ENCODE measurements at regions not wholly inside any gene's neighbourhood (a gene's known extent, or its start where the extent isn't known, plus 50 kb on each side); places are given as distances from the start of the nearest gene placed in this dataset.

DNA sequence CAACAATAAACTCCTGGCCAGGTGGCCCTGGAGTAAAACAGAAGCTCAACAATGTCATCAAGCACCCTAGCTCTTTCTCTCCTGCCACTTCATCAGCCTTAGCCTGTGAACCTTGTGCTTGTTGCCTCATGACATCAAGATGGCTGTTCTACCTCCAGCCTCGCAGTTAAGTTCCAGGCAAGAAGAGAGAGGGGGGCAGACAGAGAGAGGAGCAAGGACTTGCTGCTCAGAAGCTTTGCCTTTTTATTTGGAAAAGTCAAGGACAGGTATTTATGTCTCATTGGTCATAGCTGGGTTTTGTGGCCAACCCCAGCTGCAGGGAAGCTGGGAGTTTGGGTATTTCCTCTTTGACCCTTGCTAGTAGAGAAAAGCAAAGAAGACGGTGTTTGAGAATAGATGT is 60.3 kb upstream of the GADD45A start:
- H3K4me1 ChIP-seq: no peaks in the 10 kb centered on the region
- no peak overlapping the region for H3K4me3 ChIP-seq (ENCODE audit: low read depth, low read length)
- TF ChIP-seq, protein P1, sequence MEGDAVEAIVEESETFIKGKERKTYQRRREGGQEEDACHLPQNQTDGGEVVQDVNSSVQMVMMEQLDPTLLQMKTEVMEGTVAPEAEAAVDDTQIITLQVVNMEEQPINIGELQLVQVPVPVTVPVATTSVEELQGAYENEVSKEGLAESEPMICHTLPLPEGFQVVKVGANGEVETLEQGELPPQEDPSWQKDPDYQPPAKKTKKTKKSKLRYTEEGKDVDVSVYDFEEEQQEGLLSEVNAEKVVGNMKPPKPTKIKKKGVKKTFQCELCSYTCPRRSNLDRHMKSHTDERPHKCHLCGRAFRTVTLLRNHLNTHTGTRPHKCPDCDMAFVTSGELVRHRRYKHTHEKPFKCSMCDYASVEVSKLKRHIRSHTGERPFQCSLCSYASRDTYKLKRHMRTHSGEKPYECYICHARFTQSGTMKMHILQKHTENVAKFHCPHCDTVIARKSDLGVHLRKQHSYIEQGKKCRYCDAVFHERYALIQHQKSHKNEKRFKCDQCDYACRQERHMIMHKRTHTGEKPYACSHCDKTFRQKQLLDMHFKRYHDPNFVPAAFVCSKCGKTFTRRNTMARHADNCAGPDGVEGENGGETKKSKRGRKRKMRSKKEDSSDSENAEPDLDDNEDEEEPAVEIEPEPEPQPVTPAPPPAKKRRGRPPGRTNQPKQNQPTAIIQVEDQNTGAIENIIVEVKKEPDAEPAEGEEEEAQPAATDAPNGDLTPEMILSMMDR (IDR thresholded peaks at IDR 0.05; ENCODE audit: low read depth, low read length): no peak
- no peaks in the 10 kb centered on the region for H3K9me3 ChIP-seq
- no peak for DNase-seq
- no peaks in the 10 kb centered on the region for H3K36me3 ChIP-seq
- H3K27me3 ChIP-seq: no peaks in the 10 kb centered on the region

DNA sequence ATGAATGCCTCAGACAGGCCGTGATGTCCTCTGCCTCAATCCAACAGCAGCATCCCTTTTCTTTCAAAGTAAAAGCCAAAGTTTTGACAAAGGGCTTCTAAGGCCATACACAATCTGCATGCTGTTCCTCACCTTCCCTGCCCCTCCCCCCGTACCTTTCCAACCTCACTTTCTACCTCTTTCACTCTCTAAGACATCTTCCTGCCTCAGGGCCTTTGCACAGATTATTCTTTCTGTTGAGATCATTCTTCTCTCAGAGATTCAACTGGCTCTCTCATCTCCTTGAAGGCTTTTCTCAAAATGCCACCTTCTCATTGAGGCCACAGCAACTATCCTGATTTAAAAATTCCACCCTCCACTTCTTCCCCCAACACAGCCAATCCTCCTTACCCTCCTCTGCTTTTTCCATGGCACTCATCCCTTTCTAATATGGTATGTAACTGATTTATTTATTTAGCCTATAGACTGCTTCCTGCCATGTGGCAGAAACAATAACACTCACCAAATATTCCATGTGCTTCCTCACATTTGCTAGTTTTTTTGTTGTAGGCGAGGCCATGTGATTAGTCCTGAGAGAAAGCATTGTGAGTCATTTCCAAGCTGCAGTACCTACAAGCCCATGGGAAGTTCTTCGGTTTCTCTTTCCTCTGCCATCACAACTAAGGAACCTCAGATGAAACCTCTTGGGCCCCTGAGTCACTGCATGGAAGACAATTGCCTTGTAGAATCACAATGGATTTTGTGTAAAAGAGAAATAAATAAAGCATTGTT is 58.7 kb upstream of the GADD45A start:
- H3K4me3 ChIP-seq (ENCODE audit: low read depth, low read length): no peak overlapping the region
- no peaks in the 10 kb centered on the region for H3K27me3 ChIP-seq
- no peaks in the 10 kb centered on the region for H3K36me3 ChIP-seq
- DNase-seq: no peak
- H3K4me1 ChIP-seq: no peaks in the 10 kb centered on the region
- H3K9me3 ChIP-seq: no peaks in the 10 kb centered on the region
- TF ChIP-seq, protein P1 (IDR thresholded peaks at IDR 0.05; ENCODE audit: low read depth, low read length): no peak

DNA sequence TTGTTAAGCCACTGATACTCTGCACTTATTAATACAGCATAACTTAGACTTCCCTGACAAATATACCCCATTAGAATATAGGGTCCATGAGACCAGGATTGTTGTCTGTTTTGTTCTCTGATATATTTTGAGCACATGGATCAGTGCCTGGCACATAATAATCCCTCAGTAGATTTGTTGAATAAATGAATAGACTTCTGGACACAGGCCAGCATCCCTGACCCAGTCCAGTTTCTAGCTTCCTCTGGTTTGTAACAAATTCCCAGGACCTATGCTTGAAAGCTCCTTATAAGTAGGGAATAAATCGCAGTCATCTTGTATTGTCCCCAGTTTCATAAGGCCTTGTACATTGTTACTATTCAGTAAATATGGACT is 58.2 kb upstream of the GADD45A start:
- TF ChIP-seq, protein P1 (IDR thresholded peaks at IDR 0.05; ENCODE audit: low read depth, low read length): no peak
- Histone ChIP-seq H3K4me1 (no peaks in the 10 kb centered on the region), H3K27me3 (no peaks in the 10 kb centered on the region), H3K36me3 (no peaks in the 10 kb centered on the region), H3K4me3 (ENCODE audit: low read depth, low read length) (no peak overlapping the region), H3K9me3 (no peaks in the 10 kb centered on the region)
- DNase-seq: no peak

DNA sequence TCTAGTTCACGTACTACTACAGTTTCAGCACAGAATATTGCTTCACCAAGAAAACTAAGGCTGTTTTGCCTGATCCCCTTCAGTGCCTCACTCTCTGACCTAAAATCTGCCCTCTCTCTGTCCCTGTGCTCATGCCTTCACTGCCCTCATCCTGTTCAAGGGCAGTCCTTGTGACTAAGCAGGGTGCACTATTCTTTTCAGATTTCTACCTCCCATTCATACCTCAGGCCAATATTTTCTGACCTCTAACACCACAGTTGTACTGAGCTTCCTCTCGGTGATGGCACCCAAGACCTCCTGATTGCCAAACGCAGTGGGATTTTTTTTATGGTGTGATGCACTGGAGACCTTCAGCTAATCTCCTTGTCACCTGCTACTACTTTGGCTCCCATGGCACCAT is 57.7 kb upstream of the GADD45A start:
- TF ChIP-seq, protein P1 (IDR thresholded peaks at IDR 0.05; ENCODE audit: low read depth, low read length): no peak
- Histone ChIP-seq H3K36me3 (no peaks in the 10 kb centered on the region), H3K9me3 (no peaks in the 10 kb centered on the region), H3K4me1 (no peaks in the 10 kb centered on the region), H3K4me3 (ENCODE audit: low read depth, low read length) (no peak overlapping the region), H3K27me3 (no peaks in the 10 kb centered on the region)
- no peak for DNase-seq

DNA sequence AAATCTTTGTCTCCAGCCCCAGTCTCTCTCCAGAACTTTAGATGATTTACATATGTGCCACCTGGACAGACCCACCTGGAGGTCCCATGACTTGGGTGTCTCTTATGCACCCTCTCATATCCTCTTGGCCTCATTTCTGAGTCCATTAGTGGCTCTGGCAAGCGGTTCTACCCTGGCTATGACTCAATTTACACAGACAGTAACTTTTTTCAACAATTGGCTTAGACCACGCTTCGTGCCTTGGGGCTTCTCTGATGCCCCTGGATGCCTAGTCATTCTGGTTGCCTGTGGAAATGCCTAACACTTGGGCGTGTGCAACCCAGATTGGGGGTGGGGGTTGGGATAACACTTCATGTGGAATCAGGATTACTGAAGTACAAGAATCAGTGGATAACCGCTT is 57.1 kb upstream of the GADD45A start:
- TF ChIP-seq, protein P1 (IDR thresholded peaks at IDR 0.05; ENCODE audit: low read depth, low read length): no peak
- Histone ChIP-seq H3K4me3 (ENCODE audit: low read depth, low read length) (no peak overlapping the region), H3K4me1 (no peaks in the 10 kb centered on the region), H3K27me3 (no peaks in the 10 kb centered on the region), H3K36me3 (no peaks in the 10 kb centered on the region), H3K9me3 (no peaks in the 10 kb centered on the region)
- DNase-seq: no peak

DNA sequence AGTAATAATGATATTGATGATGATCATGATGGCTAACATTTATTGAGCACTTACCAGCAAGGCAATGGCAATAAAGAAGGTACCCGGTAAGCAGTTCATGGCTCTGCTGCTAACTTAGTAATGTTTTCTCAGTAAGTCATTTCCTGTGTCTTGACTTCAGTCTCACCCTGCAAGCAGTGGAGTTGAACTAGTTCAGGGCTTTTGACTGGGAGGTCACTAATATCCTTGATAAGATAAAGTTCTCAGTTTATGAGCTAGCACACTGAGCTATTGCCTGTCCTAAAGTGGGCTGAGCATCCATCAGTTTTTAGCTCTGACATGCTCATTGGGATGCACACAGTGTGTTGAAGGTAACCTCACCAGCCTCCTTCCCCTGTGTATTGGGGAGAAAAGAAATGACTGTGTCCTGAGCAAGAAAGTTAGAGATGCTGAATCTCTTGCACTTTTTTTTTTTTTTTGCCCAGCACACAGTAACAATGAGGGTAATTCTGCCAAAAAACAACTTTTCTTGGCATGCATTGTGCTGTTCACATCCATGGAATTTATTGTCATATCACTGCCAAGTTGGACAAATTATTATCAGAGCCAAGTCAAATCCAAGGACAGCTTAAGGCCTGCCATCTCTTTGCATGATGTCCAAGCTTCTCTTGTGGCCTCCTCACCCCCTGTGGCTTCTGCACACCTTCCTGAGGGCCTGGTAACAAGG is 55.5 kb upstream of the GADD45A start:
- no peaks in the 10 kb centered on the region for H3K4me1 ChIP-seq
- no peak for DNase-seq
- TF ChIP-seq, protein P1 (IDR thresholded peaks at IDR 0.05; ENCODE audit: low read depth, low read length): no peak
- H3K27me3 ChIP-seq: no peaks in the 10 kb centered on the region
- H3K36me3 ChIP-seq: no peaks in the 10 kb centered on the region
- H3K4me3 ChIP-seq (ENCODE audit: low read depth, low read length): no peak overlapping the region
- H3K9me3 ChIP-seq: no peaks in the 10 kb centered on the region

Data from BE2C (cell line).